Astrocyte (in vitro differentiated cells and primary cell): ENCODE measurements at regions not wholly inside any gene's neighbourhood (a gene's known extent, or its start where the extent isn't known, plus 50 kb on each side); places are given as distances from the start of the nearest gene placed in this dataset.

Experiments used
- DNase-seq: peaks from one replicate; pipeline ENCODE4 v3.0.0-alpha.2; 2010; ENCODE audit warnings: low read depth
- FAIRE-seq: peaks from 2 replicates; lab custom pipeline; 2011; peaks lifted over from hg19 to GRCh38; lab: Jason Lieb, UNC
- H2AFZ ChIP-seq: 2 replicates; pipeline ENCODE4 v1.6.0; 2012; ENCODE audit warnings: low read depth, low read length, inconsistent platforms
- H3K27ac ChIP-seq: 2 replicates; pipeline ENCODE4 v1.5.1; 2011; ENCODE audit warnings: low read depth, low read length, inconsistent platforms
- H3K27me3 ChIP-seq: 2 replicates; pipeline ENCODE4 v1.6.0; 2011; ENCODE audit warnings: low read length, inconsistent platforms; ENCODE audit not compliant: insufficient read depth
- H3K36me3 ChIP-seq: 2 replicates; pipeline ENCODE4 v1.5.1; 2011; ENCODE audit warnings: low read length, inconsistent platforms; ENCODE audit not compliant: insufficient read depth
- H3K4me1 ChIP-seq: 2 replicates; pipeline ENCODE4 v1.5.1; 2011; ENCODE audit warnings: low read length, inconsistent platforms; ENCODE audit not compliant: insufficient read depth
- H3K4me2 ChIP-seq: 2 replicates; pipeline ENCODE4 v1.6.0; 2012; ENCODE audit warnings: low read length, inconsistent platforms
- H3K4me3 ChIP-seq: 2 replicates; pipeline ENCODE4 v1.5.1; 2011; ENCODE audit warnings: low read depth, mild to moderate bottlenecking, low read length, inconsistent platforms; ENCODE audit not compliant: insufficient read depth
- H3K79me2 ChIP-seq: 2 replicates; pipeline ENCODE4 v1.6.0; 2012; ENCODE audit warnings: mild to moderate bottlenecking, low read length, inconsistent platforms; ENCODE audit not compliant: insufficient read depth
- H3K9ac ChIP-seq: 2 replicates; pipeline ENCODE4 v1.6.0; 2012; ENCODE audit warnings: mild to moderate bottlenecking, low read length, inconsistent platforms
- H3K9me3 ChIP-seq: 2 replicates; pipeline ENCODE4 v1.5.1; 2012; ENCODE audit warnings: low read depth, mild to moderate bottlenecking, low read length, inconsistent platforms; ENCODE audit not compliant: insufficient read depth
- H4K20me1 ChIP-seq: 2 replicates; pipeline ENCODE4 v1.6.0; 2012; ENCODE audit warnings: low read length, inconsistent platforms; ENCODE audit not compliant: insufficient read depth
- H3K27ac Mint-ChIP-seq: one replicate; pipeline ENCODE4 v1.8.0; 2021; ENCODE audit warnings: mild to moderate bottlenecking, mixed read lengths; ENCODE audit not compliant: unreplicated experiment
- H3K27me3 Mint-ChIP-seq: one replicate; pipeline ENCODE4 v1.8.0; 2021; ENCODE audit warnings: low read depth, mixed read lengths; ENCODE audit not compliant: unreplicated experiment
- H3K36me3 Mint-ChIP-seq: one replicate; pipeline ENCODE4 v1.8.0; 2021; ENCODE audit warnings: low read depth, mixed read lengths; ENCODE audit not compliant: unreplicated experiment
- H3K4me1 Mint-ChIP-seq: one replicate; pipeline ENCODE4 v1.8.0; 2021; ENCODE audit warnings: low read depth, mixed read lengths; ENCODE audit not compliant: unreplicated experiment
- H3K4me3 Mint-ChIP-seq: one replicate; pipeline ENCODE4 v1.8.0; 2021; ENCODE audit warnings: mild to moderate bottlenecking, moderate library complexity, mixed read lengths; ENCODE audit not compliant: unreplicated experiment
- H3K9me3 Mint-ChIP-seq: one replicate; pipeline ENCODE4 v1.8.0; 2021; ENCODE audit warnings: mild to moderate bottlenecking, mixed read lengths; ENCODE audit not compliant: unreplicated experiment
- CTCF ChIP-seq: IDR thresholded peaks from 2 replicates; pipeline ENCODE4 v1.5.1; 2011; ENCODE audit warnings: low read depth, mild to moderate bottlenecking, inconsistent platforms, low read length, moderate library complexity; ENCODE audit not compliant: insufficient read depth
- EZH2 ChIP-seq: IDR thresholded peaks from 2 replicates; pipeline ENCODE4 v1.6.1; 2012; ENCODE audit warnings: mild to moderate bottlenecking, low read length, inconsistent platforms; ENCODE audit not compliant: insufficient read depth

- Histone ChIP-seq H3K27ac (no peak overlapping the region), H3K9me3 (peaks cover 2% of the 10 kb centered on the region), H3K9ac (no peak overlapping the region), H3K4me3 (no peak overlapping the region), H3K4me2 (no peak overlapping the region), H3K27me3 (no peaks in the 10 kb centered on the region), H4K20me1 (no peaks in the 10 kb centered on the region), H3K4me1 (no peaks in the 10 kb centered on the region), H3K36me3 (no peaks in the 10 kb centered on the region), H2AFZ (no peak overlapping the region), H3K79me2 (no peaks in the 10 kb centered on the region)
- H3K9me3 Mint-ChIP-seq, result peaks cover 25% of the 10 kb centered on the region
- H3K27ac Mint-ChIP-seq, result no peak overlapping the region
- H3K36me3 Mint-ChIP-seq, result no peaks in the 10 kb centered on the region
- no peak overlapping the region for H3K4me3 Mint-ChIP-seq
- H3K27me3 Mint-ChIP-seq, result no peaks in the 10 kb centered on the region
- FAIRE-seq (no peak), DNase-seq (no peak)
- H3K4me1 Mint-ChIP-seq, result no peaks in the 10 kb centered on the region
- no peak for TF ChIP-seq CTCF
- TF ChIP-seq EZH2, result no peak
Observed at GRCh38 chr10:42422911-42423310, 215.5 kb downstream of the ZNF33B start.

- Histone ChIP-seq H3K27ac (no peak overlapping the region), H3K4me3 (no peak overlapping the region), H3K4me2 (no peak overlapping the region), H3K79me2 (no peaks in the 10 kb centered on the region), H3K9me3 (peaks cover 2% of the 10 kb centered on the region), H3K27me3 (no peaks in the 10 kb centered on the region), H3K4me1 (no peaks in the 10 kb centered on the region), H4K20me1 (no peaks in the 10 kb centered on the region), H3K36me3 (no peaks in the 10 kb centered on the region), H3K9ac (no peak overlapping the region), H2AFZ (no peak overlapping the region)
- no peaks in the 10 kb centered on the region for H3K27me3 Mint-ChIP-seq
- DNase-seq (no peak), FAIRE-seq (no peak)
- TF ChIP-seq CTCF (no peak), EZH2 (no peak)
- H3K36me3 Mint-ChIP-seq, result no peaks in the 10 kb centered on the region
- no peak overlapping the region for H3K27ac Mint-ChIP-seq
- no peaks in the 10 kb centered on the region for H3K4me1 Mint-ChIP-seq
- H3K4me3 Mint-ChIP-seq, result no peak overlapping the region
- H3K9me3 Mint-ChIP-seq, result peaks cover 25% of the 10 kb centered on the region
Observed at GRCh38 chr10:42421812-42422211, 216.6 kb downstream of the ZNF33B start.

DNA sequence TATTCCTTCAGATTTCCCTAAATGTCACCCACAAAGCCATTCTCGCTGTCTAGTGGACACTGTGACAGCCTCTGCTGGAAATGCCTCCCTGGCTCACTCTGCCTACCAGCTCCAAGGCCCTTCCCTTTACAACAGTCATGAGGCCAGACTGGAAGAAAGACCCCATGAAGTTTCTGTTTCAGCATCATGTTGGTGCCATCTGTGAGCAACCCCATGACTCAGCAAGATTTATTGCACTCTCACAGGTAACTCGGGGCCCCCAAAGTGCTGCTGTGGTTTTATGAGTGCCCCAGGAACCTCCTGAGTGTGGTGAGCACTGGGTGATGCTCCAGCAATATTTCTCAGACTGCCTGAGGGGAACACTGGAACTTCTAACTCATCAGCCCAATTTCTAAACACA, 218.6 kb downstream of the ZNF33B start:
- H3K9me3 ChIP-seq, result peaks cover 2% of the 10 kb centered on the region
- Mint-ChIP-seq H3K36me3 (no peaks in the 10 kb centered on the region), H3K27ac (no peak overlapping the region), H3K4me3 (no peak overlapping the region), H3K9me3 (peaks cover 26% of the 10 kb centered on the region), H3K27me3 (no peaks in the 10 kb centered on the region), H3K4me1 (no peaks in the 10 kb centered on the region)
- H3K27me3 ChIP-seq, result no peaks in the 10 kb centered on the region
- TF ChIP-seq CTCF, result no peak
- no peak for TF ChIP-seq EZH2
- H4K20me1 ChIP-seq, result no peaks in the 10 kb centered on the region
- H3K36me3 ChIP-seq, result no peaks in the 10 kb centered on the region
- no peak overlapping the region for H3K27ac ChIP-seq
- no peak overlapping the region for H3K9ac ChIP-seq
- H3K79me2 ChIP-seq, result no peaks in the 10 kb centered on the region
- H3K4me1 ChIP-seq, result no peaks in the 10 kb centered on the region
- no peak for DNase-seq
- no peak overlapping the region for H3K4me2 ChIP-seq
- FAIRE-seq, result no peak
- no peak overlapping the region for H3K4me3 ChIP-seq
- H2AFZ ChIP-seq, result no peak overlapping the region
